Islet precursor cell (in vitro differentiated cells): ENCODE measurements at regions not wholly inside any gene's neighbourhood (a gene's known extent, or its start where the extent isn't known, plus 50 kb on each side); places are given as distances from the start of the nearest gene placed in this dataset.
"Not testable (repeated sequence)": the region's sequence is repeated elsewhere in the genome, so short reads cannot be mapped to it uniquely, and the experiment has no call there.

Experiments used
- DNase-seq: peaks from one replicate; pipeline ENCODE4 v3.0.0-alpha.2; 2018

- peak; percentile 56 for DNase-seq
These were observed 53.6 kb upstream of the MAPK10 start for GRCh38 chr4:86413426-86413825.

DNA sequence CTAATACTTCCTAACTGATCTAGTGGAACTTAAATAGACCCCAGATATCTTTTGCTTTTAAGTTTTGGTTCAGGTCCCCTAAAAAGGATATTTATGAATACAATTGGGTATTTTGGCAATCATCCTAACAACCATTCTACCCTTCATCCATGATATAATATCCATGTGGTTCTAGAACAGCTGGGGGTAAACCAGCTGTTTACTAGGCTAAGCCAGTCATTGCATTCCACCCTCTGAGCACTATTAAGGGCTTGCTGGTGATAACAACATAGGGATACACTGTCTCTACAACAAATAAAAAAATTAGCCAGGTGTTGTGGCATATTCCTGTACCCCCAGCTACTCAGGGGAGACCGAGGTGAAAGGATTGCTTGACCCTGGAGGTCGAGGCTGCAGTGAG is 54.8 kb upstream of the MAPK10 start:
- no peak for DNase-seq

DNA sequence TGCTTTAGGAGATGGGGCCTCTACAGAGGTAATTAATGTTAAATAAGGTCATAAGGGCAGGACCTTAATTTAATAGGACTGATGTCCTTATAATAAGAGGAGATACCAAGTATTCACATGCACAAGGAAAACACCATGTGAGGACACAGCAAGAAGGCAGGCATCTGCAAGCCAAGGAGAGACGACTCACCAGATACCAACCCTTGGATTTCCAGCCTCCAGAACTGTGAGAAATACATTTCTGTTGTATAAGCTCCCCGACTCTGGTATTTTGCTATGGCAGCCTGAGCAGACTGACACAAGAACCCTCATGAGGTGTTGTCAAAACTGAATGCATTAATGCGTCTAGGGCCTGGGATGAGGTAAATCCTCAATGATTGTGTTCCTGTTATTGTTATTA is 56.2 kb upstream of the MAPK10 start:
- DNase-seq: no peak

DNA sequence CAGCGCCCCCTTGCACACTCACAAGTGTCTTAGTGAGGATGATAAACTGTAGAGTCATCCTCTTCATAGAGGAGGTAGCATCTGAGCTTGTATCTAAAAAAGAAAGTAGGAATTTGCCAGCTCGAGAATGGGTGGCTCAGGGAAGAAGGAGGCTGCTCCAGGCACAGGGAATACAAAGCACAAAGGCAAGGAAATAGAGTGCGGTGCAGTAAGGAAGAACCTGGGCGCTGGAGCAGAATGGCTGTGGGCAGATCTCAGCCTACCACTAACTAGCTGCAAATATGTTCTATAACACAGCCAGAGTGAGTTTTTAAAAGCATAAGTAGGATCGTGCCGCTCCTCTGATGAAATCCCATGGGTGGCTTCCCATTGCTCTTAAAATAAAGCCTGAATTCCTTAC is 61.6 kb upstream of the MAPK10 start:
- no peak for DNase-seq

GRCh38 chr4:86431543-86432116 is 71.8 kb upstream of the MAPK10 start:
- DNase-seq: no peak

GRCh38 chr4:86432559-86433134 is 72.8 kb upstream of the MAPK10 start:
- no peak for DNase-seq

GRCh38 chr4:86439293-86439692 is 79.4 kb upstream of the MAPK10 start:
- DNase-seq: no peak

GRCh38 chr4:86441175-86441936 is 81.5 kb upstream of the MAPK10 start:
- no peak for DNase-seq

- DNase-seq: no peak
These were observed 83.0 kb upstream of the MAPK10 start for GRCh38 chr4:86442881-86443280.

GRCh38 chr4:86443495-86443894 is 83.6 kb upstream of the MAPK10 start:
- no peak for DNase-seq

DNA sequence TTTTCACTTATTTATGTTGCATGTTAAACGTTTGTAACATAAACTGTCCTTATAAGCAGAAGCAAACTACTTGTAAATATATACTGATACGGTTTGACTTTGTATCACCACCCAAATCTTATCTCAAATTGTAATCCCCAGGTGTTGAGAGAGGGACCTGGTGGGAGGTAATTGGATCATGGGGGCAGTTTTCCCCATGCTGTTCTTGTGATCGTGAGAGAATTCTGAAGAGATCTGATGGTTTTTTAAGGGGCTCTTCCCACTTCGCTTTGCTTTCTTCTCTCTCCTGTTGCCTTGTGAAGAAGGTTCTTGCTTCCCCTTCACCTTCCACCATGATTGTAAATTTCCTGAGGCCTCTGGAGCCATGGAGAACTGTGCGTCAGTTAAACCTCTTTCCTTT is 87.1 kb upstream of the MAPK10 start:
- no peak for DNase-seq

DNA sequence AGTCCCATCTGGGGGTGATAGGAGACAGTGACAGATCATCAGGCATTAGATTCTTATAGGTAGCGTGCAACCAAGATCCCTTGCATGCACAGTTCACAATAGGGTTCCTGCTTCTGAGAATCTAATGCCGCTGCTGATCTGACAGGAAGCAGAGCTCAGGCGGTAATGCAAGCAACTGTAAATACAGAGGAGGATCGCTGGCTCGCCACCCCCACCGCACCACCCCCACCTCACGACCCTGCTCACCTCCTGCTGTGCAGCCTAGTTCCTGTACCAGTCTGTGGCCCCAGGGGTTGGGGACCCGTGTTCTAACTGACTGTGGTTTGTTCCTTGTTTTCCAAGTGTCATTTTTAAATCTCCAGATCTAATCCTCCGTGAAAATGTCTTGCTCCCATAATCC is 89.0 kb upstream of the MAPK10 start:
- DNase-seq: no peak

- DNase-seq: no peak
These were observed 90.1 kb upstream of the MAPK10 start for GRCh38 chr4:86449746-86450588.

GRCh38 chr4:86450861-86451260 is 91.0 kb upstream of the MAPK10 start:
- DNase-seq: no peak

- DNase-seq: peak; percentile 91
These were observed 91.9 kb upstream of the MAPK10 start for GRCh38 chr4:86451560-86452330.

- DNase-seq: no peak
These were observed 92.6 kb upstream of the MAPK10 start for GRCh38 chr4:86452422-86452891.

DNA sequence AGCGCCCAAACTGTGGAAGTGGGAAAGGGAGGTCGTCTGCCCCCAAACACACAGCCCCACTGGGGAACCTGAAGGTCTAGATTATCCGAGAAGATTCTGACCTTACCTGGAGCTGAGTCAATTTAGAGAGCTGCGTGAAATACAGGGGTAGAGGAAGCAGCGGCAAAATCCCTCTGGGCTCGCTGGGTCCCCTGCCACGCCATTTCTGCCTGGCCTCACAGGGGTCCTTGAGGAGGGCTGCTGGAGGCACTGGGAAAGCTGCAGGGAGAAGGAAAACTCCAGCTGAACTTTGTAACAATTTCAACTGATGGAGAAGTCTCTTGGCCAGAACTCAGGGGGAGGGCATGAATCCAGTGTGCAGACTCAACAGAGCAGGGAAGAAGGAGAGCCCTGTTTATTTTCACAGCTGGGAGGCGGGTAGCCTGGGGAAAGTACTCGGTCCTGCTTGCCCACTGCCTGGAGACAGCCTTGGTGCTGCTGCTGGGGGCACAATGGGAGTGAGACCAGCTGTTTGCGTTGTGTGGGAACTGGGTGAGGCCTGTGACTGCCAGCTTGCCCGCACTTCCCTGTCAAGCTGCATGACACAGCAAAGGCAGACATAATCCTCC is 93.2 kb upstream of the MAPK10 start:
- no peak for DNase-seq

DNA sequence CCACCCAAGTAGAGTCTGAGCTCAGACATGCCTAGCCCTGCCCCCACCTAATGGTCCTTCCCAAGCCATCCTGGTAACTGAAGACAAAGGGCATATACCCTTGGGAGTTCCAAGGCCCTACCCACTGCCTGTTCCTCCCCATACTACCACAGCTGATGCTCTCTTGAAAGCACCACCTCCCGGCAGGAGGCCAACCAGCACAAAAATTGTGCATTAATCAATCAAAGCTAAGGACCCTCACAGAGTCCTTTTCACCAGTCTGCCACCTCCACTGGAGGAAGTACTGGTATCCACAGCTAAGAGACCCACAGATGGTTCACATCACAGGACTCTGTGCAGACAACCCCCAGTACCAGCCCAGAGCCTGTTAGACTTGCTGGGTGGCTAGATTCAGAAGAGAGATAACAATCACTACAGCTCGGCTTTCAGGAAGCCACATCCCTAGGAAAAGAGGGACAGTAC is 93.8 kb upstream of the MAPK10 start:
- DNase-seq: peak; percentile 79

DNA sequence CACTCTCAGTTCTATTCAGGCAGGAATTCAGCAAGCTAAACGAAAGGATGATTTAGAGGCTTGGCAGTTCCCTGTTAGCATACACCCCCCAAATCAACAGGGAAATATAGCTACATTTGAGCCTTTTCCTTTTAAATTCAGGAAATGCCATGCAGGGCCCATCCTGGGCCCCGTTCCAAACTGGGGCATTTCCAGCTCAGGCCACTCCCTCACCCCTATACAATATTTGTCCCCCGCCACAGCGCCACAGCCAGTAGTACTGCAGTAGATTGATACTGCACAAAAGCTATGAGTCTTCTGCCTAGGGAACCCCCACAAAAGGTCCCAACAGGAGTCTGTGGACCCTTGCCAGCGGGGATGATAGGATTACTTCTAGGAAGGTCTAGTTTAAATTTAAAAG is 102.0 kb upstream of the MAPK10 start:
- no peak for DNase-seq

GRCh38 chr4:86472377-86473019 is 112.6 kb upstream of the MAPK10 start:
- no peak for DNase-seq

- not testable (repeated sequence) for DNase-seq
These were observed 116.0 kb upstream of the PTPN13 start for GRCh38 chr4:86478151-86478550.

GRCh38 chr4:86481440-86481839 is 112.7 kb upstream of the PTPN13 start:
- no peak for DNase-seq
